HEK293 (cell line): ENCODE measurements at regions not wholly inside any gene's neighbourhood (a gene's known extent, or its start where the extent isn't known, plus 50 kb on each side); places are given as distances from the start of the nearest gene placed in this dataset.

Experiments used
- CTCF ChIP-seq: fragments of 450-650 bp; formaldehyde crosslinking; IDR thresholded peaks from 2 replicates; pipeline ENCODE4 v1.5.1; 2016; ENCODE audit warnings: missing biosample characterization, missing genetic modification characterization
- ZNF280C ChIP-seq: fragments of 450-650 bp; formaldehyde crosslinking; IDR thresholded peaks from 2 replicates; pipeline ENCODE4 v1.5.1; 2016; ENCODE audit warnings: missing biosample characterization, missing genetic modification characterization
- TF ChIP-seq, protein P1 (sequence below): fragments of 450-650 bp; formaldehyde crosslinking; IDR thresholded peaks from 2 replicates; pipeline ENCODE4 v1.5.1; 2016; ENCODE audit warnings: missing biosample characterization, missing genetic modification characterization

DNA sequence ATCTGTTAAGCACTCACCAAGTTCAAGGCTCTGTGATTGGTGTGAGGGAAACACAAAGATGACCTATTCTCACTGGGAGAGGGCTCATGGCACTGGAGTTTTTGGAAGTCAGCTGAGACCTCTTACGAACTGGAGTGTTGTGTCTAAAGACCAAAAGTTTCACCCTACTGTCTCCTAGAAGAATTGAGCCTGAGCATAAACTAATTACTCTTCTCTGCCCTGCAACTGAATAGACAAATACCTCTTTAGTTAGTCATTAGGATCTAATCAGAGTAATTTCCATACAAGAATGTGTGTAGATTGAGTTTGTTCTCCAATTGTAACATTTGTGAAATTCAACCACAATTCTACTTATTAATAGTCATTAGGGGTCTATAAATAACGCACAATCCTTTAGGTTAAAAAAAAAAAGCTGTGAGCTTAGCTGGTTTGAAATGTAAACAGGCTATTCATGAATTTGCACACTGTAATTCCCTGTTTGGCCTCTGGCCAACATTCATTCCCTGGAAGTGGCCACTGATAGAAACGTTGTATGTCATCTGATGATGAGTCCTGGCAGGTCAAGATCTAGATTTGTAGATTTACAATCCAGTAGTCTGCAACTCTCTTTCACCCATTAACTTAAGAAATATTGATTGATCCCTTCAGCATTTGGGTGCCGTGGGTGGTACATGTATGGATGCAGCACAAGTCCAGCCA lies 76.8 kb upstream of the SOX14 start:
- TF ChIP-seq, protein P1, sequence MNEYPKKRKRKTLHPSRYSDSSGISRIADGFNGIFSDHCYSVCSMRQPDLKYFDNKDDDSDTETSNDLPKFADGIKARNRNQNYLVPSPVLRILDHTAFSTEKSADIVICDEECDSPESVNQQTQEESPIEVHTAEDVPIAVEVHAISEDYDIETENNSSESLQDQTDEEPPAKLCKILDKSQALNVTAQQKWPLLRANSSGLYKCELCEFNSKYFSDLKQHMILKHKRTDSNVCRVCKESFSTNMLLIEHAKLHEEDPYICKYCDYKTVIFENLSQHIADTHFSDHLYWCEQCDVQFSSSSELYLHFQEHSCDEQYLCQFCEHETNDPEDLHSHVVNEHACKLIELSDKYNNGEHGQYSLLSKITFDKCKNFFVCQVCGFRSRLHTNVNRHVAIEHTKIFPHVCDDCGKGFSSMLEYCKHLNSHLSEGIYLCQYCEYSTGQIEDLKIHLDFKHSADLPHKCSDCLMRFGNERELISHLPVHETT, result no peak
- TF ChIP-seq ZNF280C (tag by site-specific recombination) (no peak), CTCF (no peak)
